CD14-positive monocyte (primary cell): ENCODE measurements at regions not wholly inside any gene's neighbourhood (a gene's known extent, or its start where the extent isn't known, plus 50 kb on each side); places are given as distances from the start of the nearest gene placed in this dataset.

Source experiments
- DNase-seq, 3 donors: peaks; one replicate each; pipeline ENCODE4 v3.0.0-alpha.2; 2011 to 2022
- H2AFZ ChIP-seq: 2 replicates; pipeline ENCODE4 v1.6.0; 2012; ENCODE audit warnings: mild to moderate bottlenecking, low read depth, low read length, inconsistent platforms; ENCODE audit not compliant: insufficient read depth, poor library complexity, severe bottlenecking
- H3K27ac ChIP-seq, 2 donors: 1 replicate in 1 of 2; 2 replicates in 1 of 2; pipeline ENCODE4 v1.5.1; 2012 to 2013; ENCODE audit warnings: low read length in 2 of 2, control low read depth in 1 of 2, inconsistent platforms in 1 of 2, low read depth in 1 of 2, mild to moderate bottlenecking in 1 of 2
- H3K27me3 ChIP-seq, 2 donors: one replicate each; pipeline versions ENCODE4 v1.6.0 to v1.6.1; 2011 to 2013; ENCODE audit warnings: low read length in 2 of 2; ENCODE audit not compliant: control insufficient read depth in 2 of 2, insufficient read depth in 2 of 2
- H3K36me3 ChIP-seq, 2 donors: replicated peaks in 1 of 2; 1 replicate in 1 of 2; 2 replicates in 1 of 2; pipeline versions ENCODE4 v1.5.1 to v1.6.1; 2012 to 2013; ENCODE audit warnings: low read length in 2 of 2, control low read depth in 1 of 2, inconsistent platforms in 1 of 2, mild to moderate bottlenecking in 1 of 2; ENCODE audit not compliant: insufficient read depth in 2 of 2, control insufficient read depth in 1 of 2
- H3K4me1 ChIP-seq, 2 donors: 1 replicate in 1 of 2; 2 replicates in 1 of 2; pipeline versions ENCODE4 v1.5.1 to v1.6.1; 2012 to 2013; ENCODE audit warnings: low read length in 2 of 2, control low read depth in 1 of 2, inconsistent platforms in 1 of 2, mild to moderate bottlenecking in 1 of 2, moderate library complexity in 1 of 2; ENCODE audit not compliant: insufficient read depth in 2 of 2, control insufficient read depth in 1 of 2
- H3K4me2 ChIP-seq: replicated peaks from 2 replicates; pipeline ENCODE3; 2012; ENCODE audit warnings: low read length, moderate library complexity, mild to moderate bottlenecking; ENCODE audit not compliant: poor library complexity, severe bottlenecking; ENCODE audit errors: extremely low read depth
- H3K4me3 ChIP-seq, 3 experiments: fragments of 200-600 bp in 1 of 3; sonication (generic) in 1 of 3; replicated peaks in 1 of 3; 1 replicate in 2 of 3; 2 replicates in 1 of 3; pipeline ENCODE4 v1.5.1; 2011 to 2013; ENCODE audit warnings: low read length in 3 of 3, mild to moderate bottlenecking in 3 of 3, control low read depth in 2 of 3, low read depth in 2 of 3, inconsistent platforms in 1 of 3, moderate library complexity in 1 of 3
- H3K79me2 ChIP-seq: 2 replicates; pipeline ENCODE4 v1.6.0; 2012; ENCODE audit warnings: mild to moderate bottlenecking, control low read depth, inconsistent platforms, low read length, moderate library complexity; ENCODE audit not compliant: insufficient read depth
- H3K9ac ChIP-seq: 2 replicates; pipeline ENCODE4 v1.6.0; 2017; ENCODE audit warnings: low read length, mild to moderate bottlenecking; ENCODE audit not compliant: insufficient read depth, poor library complexity, severe bottlenecking
- H3K9me3 ChIP-seq, 2 donors: replicated peaks in 1 of 2; 1 replicate in 1 of 2; 2 replicates in 1 of 2; pipeline versions ENCODE4 v1.5.1 to v1.6.1; 2012 to 2013; ENCODE audit warnings: low read length in 2 of 2, control low read depth in 1 of 2; ENCODE audit not compliant: control insufficient read depth in 1 of 2, insufficient read depth in 1 of 2
- H4K20me1 ChIP-seq: 2 replicates; pipeline ENCODE4 v1.6.0; 2012; ENCODE audit warnings: mild to moderate bottlenecking, low read length, control low read depth, moderate library complexity; ENCODE audit not compliant: insufficient read depth
- H3K27ac Mint-ChIP-seq, 7 donors: one replicate each; pipeline ENCODE4 v1.8.0; 2020; ENCODE audit warnings: mild to moderate bottlenecking in 7 of 7, mixed read lengths in 7 of 7, moderate library complexity in 6 of 7, inconsistent platforms in 2 of 7
- H3K27me3 Mint-ChIP-seq, 3 donors: one replicate each; pipeline ENCODE4 v1.8.0; 2021 to 2022; ENCODE audit warnings: low read depth in 3 of 3, mild to moderate bottlenecking in 3 of 3, mixed read lengths in 3 of 3, moderate library complexity in 3 of 3, inconsistent platforms in 1 of 3
- H3K36me3 Mint-ChIP-seq, 2 donors: one replicate each; pipeline ENCODE4 v1.8.0; 2020; ENCODE audit warnings: mixed read lengths in 2 of 2, inconsistent platforms in 1 of 2, mild to moderate bottlenecking in 1 of 2
- H3K4me1 Mint-ChIP-seq: one replicate; pipeline ENCODE4 v1.8.0; 2020; ENCODE audit warnings: mild to moderate bottlenecking, mixed read lengths
- H3K4me3 Mint-ChIP-seq, 2 donors: one replicate each; pipeline ENCODE4 v1.8.0; 2020; ENCODE audit warnings: mild to moderate bottlenecking in 2 of 2, mixed read lengths in 2 of 2, moderate library complexity in 1 of 2
- H3K9me3 Mint-ChIP-seq, 7 donors: one replicate each; pipeline ENCODE4 v1.8.0; 2020 to 2022; ENCODE audit warnings: mixed read lengths in 7 of 7, mild to moderate bottlenecking in 6 of 7, moderate library complexity in 6 of 7, inconsistent platforms in 2 of 7
- CTCF ChIP-seq: fragments of 200-600 bp; IDR thresholded peaks from one replicate; pipeline ENCODE4 v1.8.0; 2022; ENCODE audit warnings: antibody characterized with exemption, mild to moderate bottlenecking
- WGBS: methylation state at CpG from one replicate; pipeline ENCODE4 v1.1.5; 2013; ENCODE audit warnings: missing lambda C conversion rate; ENCODE audit not compliant: insufficient coverage; 5-methylcytosine and 5-hydroxymethylcytosine counted together
- intact Hi-C, 2 donors: fragments of 100-400 bp; cut with micrococcal nuclease; formaldehyde crosslinking; loops; one replicate each; pipeline versions ENCODE4 v1.15.0 to v1.15.1; 2023

- no peaks in the 10 kb centered on the region for H4K20me1 ChIP-seq
- no peaks in the 10 kb centered on the region for H3K4me1 ChIP-seq
- no peak for TF ChIP-seq CTCF
- H3K4me3 Mint-ChIP-seq = no peak overlapping the region
- no peak overlapping the region for H3K27ac Mint-ChIP-seq
- H3K27me3 Mint-ChIP-seq = peaks cover 0 to 2% (median 0%) of the 10 kb centered on the region in 3 donors
- H3K27ac ChIP-seq = no peak overlapping the region
- H3K79me2 ChIP-seq = no peaks in the 10 kb centered on the region
- H3K27me3 ChIP-seq = no peaks in the 10 kb centered on the region
- H3K9me3 Mint-ChIP-seq = peaks cover 0 to 8% (median 4%) of the 10 kb centered on the region in 7 donors
- H3K36me3 ChIP-seq = no peaks in the 10 kb centered on the region
- WGBS = no CpG with 5 or more reads among the region's 2 CpGs
- intact Hi-C loops = no loop called here
- H3K4me2 ChIP-seq = no peak overlapping the region
- no peak overlapping the region for H3K9ac ChIP-seq
- DNase-seq = no peak
- no peaks in the 10 kb centered on the region for H3K36me3 Mint-ChIP-seq
- no peak overlapping the region for H2AFZ ChIP-seq
- no peak overlapping the region for H3K4me3 ChIP-seq
- no peaks in the 10 kb centered on the region for H3K4me1 Mint-ChIP-seq
- no peaks in the 10 kb centered on the region for H3K9me3 ChIP-seq
Observed at GRCh38 chr3:65234499-65234898, 546.7 kb upstream of the ADAMTS9 start.

GRCh38 chr3:65233561-65233960, 545.8 kb upstream of the ADAMTS9 start:
- Mint-ChIP-seq H3K9me3 (peaks cover 0 to 8% (median 4%) of the 10 kb centered on the region in 7 donors), H3K4me3 (no peak overlapping the region), H3K36me3 (no peaks in the 10 kb centered on the region), H3K27ac (no peak overlapping the region), H3K27me3 (peaks cover 0 to 2% (median 0%) of the 10 kb centered on the region in 3 donors), H3K4me1 (no peaks in the 10 kb centered on the region)
- no peaks in the 10 kb centered on the region for H3K27me3 ChIP-seq
- H3K4me2 ChIP-seq = no peak overlapping the region
- H4K20me1 ChIP-seq = no peaks in the 10 kb centered on the region
- DNase-seq = no peak
- no peaks in the 10 kb centered on the region for H3K79me2 ChIP-seq
- no peak for TF ChIP-seq CTCF
- H3K9me3 ChIP-seq = no peaks in the 10 kb centered on the region
- no peaks in the 10 kb centered on the region for H3K4me1 ChIP-seq
- H2AFZ ChIP-seq = no peak overlapping the region
- no peak overlapping the region for H3K9ac ChIP-seq
- intact Hi-C loops = no loop called here
- H3K36me3 ChIP-seq = no peaks in the 10 kb centered on the region
- 92% methylated on average over 2 of the region's 5 CpGs for WGBS
- H3K27ac ChIP-seq = no peak overlapping the region
- H3K4me3 ChIP-seq = no peak overlapping the region
